HEK293 (cell line): ENCODE measurements at regions not wholly inside any gene's neighbourhood (a gene's known extent, or its start where the extent isn't known, plus 50 kb on each side); places are given as distances from the start of the nearest gene placed in this dataset.

Experiments
- CTCF ChIA-PET: fragments of 350-600 bp; formaldehyde crosslinking; extraction: SDS; loops from one replicate; lab custom pipeline; 2021; ENCODE audit warnings: antibody characterized with exemption; lab: Yijun Ruan, JAX
- POLR2A ChIA-PET: fragments of 300-600 bp; formaldehyde crosslinking; extraction: SDS; loops from one replicate; lab custom pipeline; 2020; ENCODE audit warnings: antibody characterized with exemption, inconsistent platforms; lab: Yijun Ruan, JAX
- H3K27ac ChIP-seq: fragments of 200-500 bp; sonication (Bioruptor generic); 2 replicates; pipeline ENCODE4 v1.5.1; 2014; ENCODE audit warnings: low read depth, low read length, control low read depth, inconsistent platforms; ENCODE audit errors: extremely low read depth
- H3K36me3 ChIP-seq, 2 experiments: fragments of 200-500 bp in 1 of 2; sonication (Bioruptor generic) in 1 of 2; 1 replicate in 1 of 2; 2 replicates in 1 of 2; pipeline ENCODE4 v1.5.1; 2014 to 2017; ENCODE audit warnings: inconsistent platforms in 2 of 2, low read length in 2 of 2; ENCODE audit not compliant: control insufficient read depth in 2 of 2, insufficient read depth in 1 of 2
- H3K4me1 ChIP-seq: fragments of 200-500 bp; sonication (Bioruptor generic); 2 replicates; pipeline ENCODE4 v1.5.1; 2014; ENCODE audit warnings: mild to moderate bottlenecking, low read length, inconsistent platforms; ENCODE audit not compliant: control insufficient read depth, insufficient read depth
- H3K4me3 ChIP-seq: 2 replicates; pipeline ENCODE4 v1.5.1; 2011; ENCODE audit warnings: low read depth, mild to moderate bottlenecking, control low read depth, low read length, moderate library complexity
- H3K9me3 ChIP-seq: fragments of 200-500 bp; sonication (Bioruptor generic); 2 replicates; pipeline ENCODE4 v1.5.1; 2014; ENCODE audit warnings: low read depth, low read length, inconsistent platforms; ENCODE audit not compliant: control insufficient read depth, insufficient read depth
- BCL6B ChIP-seq: fragments of 450-650 bp; formaldehyde crosslinking; IDR thresholded peaks from 2 replicates; pipeline ENCODE4 v1.5.1; 2017; ENCODE audit warnings: missing biosample characterization, missing genetic modification characterization
- HOXD13 ChIP-seq: sonication (generic); formaldehyde crosslinking; IDR thresholded peaks from 2 replicates; pipeline ENCODE4 v1.8.0; 2022; ENCODE audit warnings: missing genetic modification reagents, borderline replicate concordance
- KLF1 ChIP-seq: fragments of 450-650 bp; formaldehyde crosslinking; IDR thresholded peaks from 2 replicates; pipeline ENCODE4 v1.5.1; 2016; ENCODE audit warnings: missing biosample characterization, missing genetic modification characterization
- PRDM1 ChIP-seq: fragments of 450-650 bp; formaldehyde crosslinking; IDR thresholded peaks from 2 replicates; pipeline ENCODE4; 2016; ENCODE audit warnings: missing biosample characterization, missing genetic modification characterization
- PRDM10 ChIP-seq: fragments of 450-650 bp; formaldehyde crosslinking; IDR thresholded peaks from 2 replicates; pipeline ENCODE4 v1.5.1; 2016; ENCODE audit warnings: missing biosample characterization, missing genetic modification characterization
- PRDM4 ChIP-seq: fragments of 450-650 bp; formaldehyde crosslinking; IDR thresholded peaks from 2 replicates; pipeline ENCODE4 v1.5.1; 2017; ENCODE audit warnings: missing biosample characterization, missing genetic modification characterization
- SP3 ChIP-seq: fragments of 450-650 bp; formaldehyde crosslinking; IDR thresholded peaks from 2 replicates; pipeline ENCODE4 v1.5.1; 2016; ENCODE audit warnings: missing biosample characterization, missing genetic modification characterization
- ZBTB7A ChIP-seq: fragments of 450-650 bp; formaldehyde crosslinking; IDR thresholded peaks from 2 replicates; pipeline ENCODE4 v1.5.1; 2016; ENCODE audit warnings: low read depth, missing biosample characterization, missing genetic modification characterization
- ZNF133 ChIP-seq: fragments of 450-650 bp; formaldehyde crosslinking; IDR thresholded peaks from 2 replicates; pipeline ENCODE4 v1.5.1; 2016; ENCODE audit warnings: missing biosample characterization, missing genetic modification characterization
- ZNF223 ChIP-seq: fragments of 450-650 bp; formaldehyde crosslinking; IDR thresholded peaks from 2 replicates; pipeline ENCODE4 v1.5.1; 2016; ENCODE audit warnings: missing biosample characterization, missing genetic modification characterization
- ZNF239 ChIP-seq: fragments of 450-650 bp; formaldehyde crosslinking; IDR thresholded peaks from 2 replicates; pipeline ENCODE4 v1.5.1; 2016; ENCODE audit warnings: missing biosample characterization, missing genetic modification characterization
- ZNF274 ChIP-seq, 2 experiments: fragments of 200-500 bp in 1 of 2; fragments of 450-650 bp in 1 of 2; sonication (Bioruptor generic) in 1 of 2; formaldehyde crosslinking in 1 of 2; IDR thresholded peaks; 2 replicates each; pipeline versions ENCODE4 v1.5.1 to v1.6.1; 2014 to 2016; ENCODE audit warnings: borderline replicate concordance in 1 of 2, inconsistent platforms in 1 of 2, low read length in 1 of 2, missing biosample characterization in 1 of 2, missing genetic modification characterization in 1 of 2
- ZNF501 ChIP-seq: fragments of 450-650 bp; formaldehyde crosslinking; IDR thresholded peaks from 2 replicates; pipeline ENCODE4 v1.5.1; 2016; ENCODE audit warnings: missing biosample characterization, missing genetic modification characterization
- ZNF510 ChIP-seq: fragments of 450-650 bp; formaldehyde crosslinking; IDR thresholded peaks from 2 replicates; pipeline ENCODE4 v1.5.1; 2018; ENCODE audit warnings: mild to moderate bottlenecking, missing genetic modification characterization, missing biosample characterization; ENCODE audit not compliant: insufficient replicate concordance
- ZNF513 ChIP-seq: fragments of 450-650 bp; IDR thresholded peaks from 2 replicates; pipeline ENCODE4 v1.5.1; 2018; ENCODE audit warnings: missing biosample characterization, missing genetic modification characterization
- ZNF580 ChIP-seq: fragments of 450-650 bp; formaldehyde crosslinking; IDR thresholded peaks from 2 replicates; pipeline ENCODE4 v1.5.1; 2016; ENCODE audit warnings: missing biosample characterization, missing genetic modification characterization
- ZNF660 ChIP-seq: fragments of 450-650 bp; IDR thresholded peaks from 2 replicates; pipeline ENCODE4 v1.5.1; 2018; ENCODE audit warnings: missing biosample characterization, mild to moderate bottlenecking, missing genetic modification characterization
- ZNF664 ChIP-seq: fragments of 450-650 bp; formaldehyde crosslinking; IDR thresholded peaks from 2 replicates; pipeline ENCODE4 v1.5.1; 2016; ENCODE audit warnings: missing biosample characterization, missing genetic modification characterization
- ZNF704 ChIP-seq: fragments of 450-650 bp; formaldehyde crosslinking; IDR thresholded peaks from 2 replicates; pipeline ENCODE4 v1.5.1; 2016; ENCODE audit warnings: missing biosample characterization, missing genetic modification characterization
- ZNF707 ChIP-seq: fragments of 450-650 bp; formaldehyde crosslinking; IDR thresholded peaks from 2 replicates; pipeline ENCODE4 v1.5.1; 2016; ENCODE audit warnings: missing biosample characterization, missing genetic modification characterization
- ZNF747 ChIP-seq: fragments of 450-650 bp; formaldehyde crosslinking; IDR thresholded peaks from 2 replicates; pipeline ENCODE4 v1.5.1; 2016; ENCODE audit warnings: missing biosample characterization, missing genetic modification characterization

- TF ChIP-seq ZNF704: no peak
Measured at GRCh38 chr12:90304231-90304630, 595.6 kb upstream of the ATP2B1 start (continued).

GRCh38 chr12:90303771-90304170, 595.1 kb upstream of the ATP2B1 start:
- no peak overlapping the region for H3K27ac ChIP-seq
- ChIA-PET CTCF (no interaction called here), POLR2A (no interaction called here)
- no peak overlapping the region for H3K4me3 ChIP-seq
- no peaks in the 10 kb centered on the region for H3K4me1 ChIP-seq
- H3K36me3 ChIP-seq: no peaks in the 10 kb centered on the region
- no peaks in the 10 kb centered on the region for H3K9me3 ChIP-seq
- TF ChIP-seq ZNF707: no peak
- no peak for TF ChIP-seq ZNF747 (tag by site-specific recombination)
- no peak for TF ChIP-seq PRDM1 (tag by site-specific recombination)
- TF ChIP-seq ZNF274 (IDR thresholded peaks at IDR 0.05; ENCODE audit: low read length): no peak
- TF ChIP-seq ZNF274 (tag by site-specific recombination; IDR thresholded peaks at IDR 0.05; ENCODE audit: borderline replicate concordance): no peak
- TF ChIP-seq ZNF223: no peak
- no peak for TF ChIP-seq BCL6B
- TF ChIP-seq PRDM4 (tag by site-specific recombination): no peak
- no peak for TF ChIP-seq ZNF664 (tag by site-specific recombination)
- TF ChIP-seq ZNF660 (tag by site-specific recombination): no peak
- TF ChIP-seq ZNF580: no peak
- TF ChIP-seq SP3: no peak
- no peak for TF ChIP-seq PRDM10 (tag by site-specific recombination)
- TF ChIP-seq HOXD13: no peak
- no peak for TF ChIP-seq ZNF513
- no peak for TF ChIP-seq ZNF133 (tag by site-specific recombination)
- TF ChIP-seq ZNF510: no peak
- no peak for TF ChIP-seq KLF1 (tag by site-specific recombination)
- no peak for TF ChIP-seq ZNF239 (tag by site-specific recombination)
- no peak for TF ChIP-seq ZBTB7A
- TF ChIP-seq ZNF501: no peak
